ENCODE measurements at regions not wholly inside any gene's neighbourhood (a gene's known extent, or its start where the extent isn't known, plus 50 kb on each side); places are given as distances from the start of the nearest gene placed in this dataset.

DNA sequence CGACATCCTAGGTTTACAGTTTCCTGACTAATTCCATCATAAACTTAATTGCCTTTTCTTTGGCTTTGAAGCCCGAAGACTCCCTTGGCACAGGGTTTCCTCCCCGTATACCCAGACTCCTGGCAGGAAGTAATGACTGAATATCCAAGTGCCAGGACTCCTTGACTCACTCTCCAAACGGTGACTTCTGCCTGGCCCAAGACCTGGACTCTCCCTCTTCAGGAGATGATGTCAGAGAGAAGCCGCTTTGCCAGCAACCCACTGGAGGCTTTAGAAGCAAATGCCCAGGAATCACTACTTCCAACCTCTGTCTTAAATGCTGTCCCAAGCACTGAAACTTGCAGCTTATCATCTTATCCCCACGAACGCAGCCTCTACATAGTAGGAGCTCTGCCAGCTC, 146.5 kb downstream of the RGS9 start:
- Histone ChIP-seq H3K4me3 (no peak overlapping the region), H3K9me2 (ENCODE audit: insufficient read depth) (peaks cover 5% of the 10 kb centered on the region), H4K20me1 (replicated peaks; ENCODE audit: insufficient read depth) (no peaks in the 10 kb centered on the region), H3K79me2 (replicated peaks; ENCODE audit: insufficient read depth) (no peaks in the 10 kb centered on the region), H3K4me2 (no peak overlapping the region), H2AFZ (no peak overlapping the region), H3K36me3 (ENCODE audit: insufficient read depth) (no peaks in the 10 kb centered on the region), H3K27me3 (ENCODE audit: insufficient read depth) (no peaks in the 10 kb centered on the region), H3K27ac (ENCODE audit: low read depth) (no peak overlapping the region), H3F3A (replicated peaks; ENCODE audit: low read depth) (no peaks in the 10 kb centered on the region), H3K4me1 (ENCODE audit: insufficient read depth) (no peaks in the 10 kb centered on the region; the same call in 1 of the 2 replicates)
- no peak for DNase-seq (ENCODE audit: low spot score)
- Mint-ChIP-seq H3K4me1 (peaks cover 3% of the 10 kb centered on the region; the same call in 2 of the 3 replicates), H3K27ac (no peak overlapping the region), H3K36me3 (ENCODE audit: low read depth) (no peaks in the 10 kb centered on the region), H3K4me3 (no peak overlapping the region), H3K9me3 (peaks cover 8% of the 10 kb centered on the region; the same call in 1 of the 3 replicates), H3K27me3 (ENCODE audit: insufficient read depth, low read depth, poor library complexity) (peaks cover 2% of the 10 kb centered on the region)
- TF ChIP-seq STAT1 (IDR thresholded peaks at IDR 0.05; ENCODE audit: unreplicated experiment), result no peak
- TF ChIP-seq EZH2 (IDR thresholded peaks at IDR 0.05; ENCODE audit: low read depth, unreplicated experiment), result no peak
- TF ChIP-seq NANOG (IDR thresholded peaks at IDR 0.05; ENCODE audit: borderline replicate concordance), result no peak
- TF ChIP-seq, protein P1, sequence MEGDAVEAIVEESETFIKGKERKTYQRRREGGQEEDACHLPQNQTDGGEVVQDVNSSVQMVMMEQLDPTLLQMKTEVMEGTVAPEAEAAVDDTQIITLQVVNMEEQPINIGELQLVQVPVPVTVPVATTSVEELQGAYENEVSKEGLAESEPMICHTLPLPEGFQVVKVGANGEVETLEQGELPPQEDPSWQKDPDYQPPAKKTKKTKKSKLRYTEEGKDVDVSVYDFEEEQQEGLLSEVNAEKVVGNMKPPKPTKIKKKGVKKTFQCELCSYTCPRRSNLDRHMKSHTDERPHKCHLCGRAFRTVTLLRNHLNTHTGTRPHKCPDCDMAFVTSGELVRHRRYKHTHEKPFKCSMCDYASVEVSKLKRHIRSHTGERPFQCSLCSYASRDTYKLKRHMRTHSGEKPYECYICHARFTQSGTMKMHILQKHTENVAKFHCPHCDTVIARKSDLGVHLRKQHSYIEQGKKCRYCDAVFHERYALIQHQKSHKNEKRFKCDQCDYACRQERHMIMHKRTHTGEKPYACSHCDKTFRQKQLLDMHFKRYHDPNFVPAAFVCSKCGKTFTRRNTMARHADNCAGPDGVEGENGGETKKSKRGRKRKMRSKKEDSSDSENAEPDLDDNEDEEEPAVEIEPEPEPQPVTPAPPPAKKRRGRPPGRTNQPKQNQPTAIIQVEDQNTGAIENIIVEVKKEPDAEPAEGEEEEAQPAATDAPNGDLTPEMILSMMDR (conservative IDR thresholded peaks at IDR 0.05; ENCODE audit: low read depth in 2 of 2), result no peak
- no peak for TF ChIP-seq POLR2AphosphoS5 (IDR thresholded peaks at IDR 0.05; ENCODE audit: low read depth)
- TF ChIP-seq ZNF114 (CRISPR knock-in tag; IDR thresholded peaks at IDR 0.05), result no peak
- TF ChIP-seq ZNF331 (CRISPR knock-in tag; IDR thresholded peaks at IDR 0.05; ENCODE audit: low read depth), result no peak
- ATAC-seq, result no peak

DNA sequence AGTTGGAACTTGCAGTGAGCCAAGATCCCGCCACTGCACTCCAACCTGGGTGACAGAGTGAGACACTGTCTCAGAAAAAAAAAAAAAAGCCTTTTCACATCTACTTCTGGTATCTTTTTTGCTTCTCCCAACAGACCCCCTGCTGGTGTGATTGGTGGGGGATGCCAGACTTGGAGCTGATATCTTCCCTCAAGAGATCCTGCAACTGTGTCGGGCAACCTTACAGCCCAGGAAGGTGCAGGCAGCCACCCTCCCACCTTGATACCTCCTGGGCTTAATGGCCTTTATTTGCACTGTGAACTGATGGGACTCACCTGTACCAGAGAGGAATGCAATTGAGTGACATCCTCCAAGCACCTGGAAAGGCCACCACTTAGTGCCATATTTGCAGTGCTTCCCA, 142.3 kb downstream of the RGS9 start:
- peaks cover 13% of the 10 kb centered on the region for H3K4me1 Mint-ChIP-seq
- no peaks in the 10 kb centered on the region for H3K27me3 ChIP-seq (ENCODE audit: insufficient read depth)
- no peak overlapping the region for H3K4me3 ChIP-seq
- no peaks in the 10 kb centered on the region for H3K36me3 Mint-ChIP-seq (ENCODE audit: low read depth)
- DNase-seq (ENCODE audit: low spot score), result no peak
- ATAC-seq, result no peak
- peaks cover 4% of the 10 kb centered on the region; the same call in 1 of the 3 replicates for H3K9me3 Mint-ChIP-seq
- no peak overlapping the region for H3K27ac ChIP-seq (ENCODE audit: low read depth)
- H3K27ac Mint-ChIP-seq, result no peak overlapping the region
- no peaks in the 10 kb centered on the region for H3F3A ChIP-seq (replicated peaks; ENCODE audit: low read depth)
- no peaks in the 10 kb centered on the region for H3K9me2 ChIP-seq (ENCODE audit: insufficient read depth)
- no peak overlapping the region for H3K4me3 Mint-ChIP-seq
- H3K27me3 Mint-ChIP-seq (ENCODE audit: insufficient read depth, low read depth, poor library complexity), result no peaks in the 10 kb centered on the region
- no peaks in the 10 kb centered on the region for H4K20me1 ChIP-seq (replicated peaks; ENCODE audit: insufficient read depth)
- H3K36me3 ChIP-seq (ENCODE audit: insufficient read depth), result no peaks in the 10 kb centered on the region
- peaks cover 8% of the 10 kb centered on the region for H3K4me1 ChIP-seq (ENCODE audit: insufficient read depth)
- no peaks in the 10 kb centered on the region for H3K79me2 ChIP-seq (replicated peaks; ENCODE audit: insufficient read depth)
- TF ChIP-seq EZH2phosphoT487 (IDR thresholded peaks at IDR 0.05; ENCODE audit: unreplicated experiment), result no peak
- no peak for TF ChIP-seq ZNF114 (CRISPR knock-in tag; IDR thresholded peaks at IDR 0.05)
- TF ChIP-seq CREB1 (CRISPR knock-in tag; IDR thresholded peaks at IDR 0.05; ENCODE audit: low read depth), result no peak
- TF ChIP-seq ZNF331 (CRISPR knock-in tag; IDR thresholded peaks at IDR 0.05; ENCODE audit: low read depth), result no peak
- TF ChIP-seq, protein P2, sequence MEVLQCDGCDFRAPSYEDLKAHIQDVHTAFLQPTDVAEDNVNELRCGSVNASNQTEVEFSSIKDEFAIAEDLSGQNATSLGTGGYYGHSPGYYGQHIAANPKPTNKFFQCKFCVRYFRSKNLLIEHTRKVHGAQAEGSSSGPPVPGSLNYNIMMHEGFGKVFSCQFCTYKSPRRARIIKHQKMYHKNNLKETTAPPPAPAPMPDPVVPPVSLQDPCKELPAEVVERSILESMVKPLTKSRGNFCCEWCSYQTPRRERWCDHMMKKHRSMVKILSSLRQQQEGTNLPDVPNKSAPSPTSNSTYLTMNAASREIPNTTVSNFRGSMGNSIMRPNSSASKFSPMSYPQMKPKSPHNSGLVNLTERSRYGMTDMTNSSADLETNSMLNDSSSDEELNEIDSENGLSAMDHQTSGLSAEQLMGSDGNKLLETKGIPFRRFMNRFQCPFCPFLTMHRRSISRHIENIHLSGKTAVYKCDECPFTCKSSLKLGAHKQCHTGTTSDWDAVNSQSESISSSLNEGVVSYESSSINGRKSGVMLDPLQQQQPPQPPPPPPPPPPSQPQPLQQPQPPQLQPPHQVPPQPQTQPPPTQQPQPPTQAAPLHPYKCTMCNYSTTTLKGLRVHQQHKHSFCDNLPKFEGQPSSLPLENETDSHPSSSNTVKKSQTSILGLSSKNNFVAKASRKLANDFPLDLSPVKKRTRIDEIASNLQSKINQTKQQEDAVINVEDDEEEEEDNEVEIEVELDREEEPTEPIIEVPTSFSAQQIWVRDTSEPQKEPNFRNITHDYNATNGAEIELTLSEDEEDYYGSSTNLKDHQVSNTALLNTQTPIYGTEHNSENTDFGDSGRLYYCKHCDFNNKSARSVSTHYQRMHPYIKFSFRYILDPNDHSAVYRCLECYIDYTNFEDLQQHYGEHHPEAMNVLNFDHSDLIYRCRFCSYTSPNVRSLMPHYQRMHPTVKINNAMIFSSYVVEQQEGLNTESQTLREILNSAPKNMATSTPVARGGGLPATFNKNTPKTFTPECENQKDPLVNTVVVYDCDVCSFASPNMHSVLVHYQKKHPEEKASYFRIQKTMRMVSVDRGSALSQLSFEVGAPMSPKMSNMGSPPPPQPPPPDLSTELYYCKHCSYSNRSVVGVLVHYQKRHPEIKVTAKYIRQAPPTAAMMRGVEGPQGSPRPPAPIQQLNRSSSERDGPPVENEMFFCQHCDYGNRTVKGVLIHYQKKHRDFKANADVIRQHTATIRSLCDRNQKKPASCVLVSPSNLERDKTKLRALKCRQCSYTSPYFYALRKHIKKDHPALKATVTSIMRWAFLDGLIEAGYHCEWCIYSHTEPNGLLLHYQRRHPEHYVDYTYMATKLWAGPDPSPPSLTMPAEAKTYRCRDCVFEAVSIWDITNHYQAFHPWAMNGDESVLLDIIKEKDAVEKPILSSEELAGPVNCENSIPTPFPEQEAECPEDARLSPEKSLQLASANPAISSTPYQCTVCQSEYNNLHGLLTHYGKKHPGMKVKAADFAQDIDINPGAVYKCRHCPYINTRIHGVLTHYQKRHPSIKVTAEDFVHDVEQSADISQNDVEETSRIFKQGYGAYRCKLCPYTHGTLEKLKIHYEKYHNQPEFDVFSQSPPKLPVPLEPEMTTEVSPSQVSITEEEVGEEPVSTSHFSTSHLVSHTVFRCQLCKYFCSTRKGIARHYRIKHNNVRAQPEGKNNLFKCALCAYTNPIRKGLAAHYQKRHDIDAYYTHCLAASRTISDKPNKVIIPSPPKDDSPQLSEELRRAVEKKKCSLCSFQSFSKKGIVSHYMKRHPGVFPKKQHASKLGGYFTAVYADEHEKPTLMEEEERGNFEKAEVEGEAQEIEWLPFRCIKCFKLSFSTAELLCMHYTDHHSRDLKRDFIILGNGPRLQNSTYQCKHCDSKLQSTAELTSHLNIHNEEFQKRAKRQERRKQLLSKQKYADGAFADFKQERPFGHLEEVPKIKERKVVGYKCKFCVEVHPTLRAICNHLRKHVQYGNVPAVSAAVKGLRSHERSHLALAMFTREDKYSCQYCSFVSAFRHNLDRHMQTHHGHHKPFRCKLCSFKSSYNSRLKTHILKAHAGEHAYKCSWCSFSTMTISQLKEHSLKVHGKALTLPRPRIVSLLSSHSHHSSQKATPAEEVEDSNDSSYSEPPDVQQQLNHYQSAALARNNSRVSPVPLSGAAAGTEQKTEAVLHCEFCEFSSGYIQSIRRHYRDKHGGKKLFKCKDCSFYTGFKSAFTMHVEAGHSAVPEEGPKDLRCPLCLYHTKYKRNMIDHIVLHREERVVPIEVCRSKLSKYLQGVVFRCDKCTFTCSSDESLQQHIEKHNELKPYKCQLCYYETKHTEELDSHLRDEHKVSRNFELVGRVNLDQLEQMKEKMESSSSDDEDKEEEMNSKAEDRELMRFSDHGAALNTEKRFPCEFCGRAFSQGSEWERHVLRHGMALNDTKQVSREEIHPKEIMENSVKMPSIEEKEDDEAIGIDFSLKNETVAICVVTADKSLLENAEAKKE (CRISPR knock-in tag; IDR thresholded peaks at IDR 0.05), result no peak
- TF ChIP-seq POLR2AphosphoS5 (IDR thresholded peaks at IDR 0.05; ENCODE audit: low read depth), result no peak
- TF ChIP-seq, protein P3, sequence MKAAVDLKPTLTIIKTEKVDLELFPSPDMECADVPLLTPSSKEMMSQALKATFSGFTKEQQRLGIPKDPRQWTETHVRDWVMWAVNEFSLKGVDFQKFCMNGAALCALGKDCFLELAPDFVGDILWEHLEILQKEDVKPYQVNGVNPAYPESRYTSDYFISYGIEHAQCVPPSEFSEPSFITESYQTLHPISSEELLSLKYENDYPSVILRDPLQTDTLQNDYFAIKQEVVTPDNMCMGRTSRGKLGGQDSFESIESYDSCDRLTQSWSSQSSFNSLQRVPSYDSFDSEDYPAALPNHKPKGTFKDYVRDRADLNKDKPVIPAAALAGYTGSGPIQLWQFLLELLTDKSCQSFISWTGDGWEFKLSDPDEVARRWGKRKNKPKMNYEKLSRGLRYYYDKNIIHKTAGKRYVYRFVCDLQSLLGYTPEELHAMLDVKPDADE (IDR thresholded peaks at IDR 0.05), result no peak
- TF ChIP-seq EZH2 (IDR thresholded peaks at IDR 0.05; ENCODE audit: low read depth, unreplicated experiment), result no peak
- no peak for TF ChIP-seq JUNB (IDR thresholded peaks at IDR 0.05; ENCODE audit: unreplicated experiment)
- TF ChIP-seq STAT1 (IDR thresholded peaks at IDR 0.05; ENCODE audit: unreplicated experiment), result no peak
- no peak for TF ChIP-seq NANOG (IDR thresholded peaks at IDR 0.05; ENCODE audit: borderline replicate concordance)
- H3K4me2 ChIP-seq, result no peak overlapping the region
- no peak overlapping the region for H2AFZ ChIP-seq
